Spleen (tissue), 7 donors: ENCODE measurements at regions not wholly inside any gene's neighbourhood (a gene's known extent, or its start where the extent isn't known, plus 50 kb on each side); places are given as distances from the start of the nearest gene placed in this dataset.

ENCODE experiments used
- POLR2A ChIP-seq, 3 donors: fragments of 450-650 bp; IDR thresholded peaks; one replicate each; pipeline ENCODE4 v1.5.1; 2017; ENCODE audit warnings: antibody characterized with exemption in 3 of 3, mild to moderate bottlenecking in 1 of 3
- TF ChIP-seq, protein P1 (sequence below), 11 experiments: fragments of 200-600 bp in 7 of 11; fragments of 450-650 bp in 4 of 11; sonication (generic) in 4 of 11; IDR thresholded peaks in 8 of 11; conservative IDR thresholded peaks in 3 of 11; 1 replicate in 7 of 11; 2 replicates in 4 of 11; pipeline versions ENCODE4 v1.4.0 to v1.8.0; 2016 to 2021; ENCODE audit warnings: antibody characterized with exemption in 11 of 11, inconsistent platforms in 4 of 11, mild to moderate bottlenecking in 1 of 11
- donor health status: DM: no; HTN: no; CAD: no; lungs with moderate emphysema.
- donor health status: DM: no; HTN: no; CAD: no.
- donor health status: DM: no; HTN: no; CAD: no.

DNA sequence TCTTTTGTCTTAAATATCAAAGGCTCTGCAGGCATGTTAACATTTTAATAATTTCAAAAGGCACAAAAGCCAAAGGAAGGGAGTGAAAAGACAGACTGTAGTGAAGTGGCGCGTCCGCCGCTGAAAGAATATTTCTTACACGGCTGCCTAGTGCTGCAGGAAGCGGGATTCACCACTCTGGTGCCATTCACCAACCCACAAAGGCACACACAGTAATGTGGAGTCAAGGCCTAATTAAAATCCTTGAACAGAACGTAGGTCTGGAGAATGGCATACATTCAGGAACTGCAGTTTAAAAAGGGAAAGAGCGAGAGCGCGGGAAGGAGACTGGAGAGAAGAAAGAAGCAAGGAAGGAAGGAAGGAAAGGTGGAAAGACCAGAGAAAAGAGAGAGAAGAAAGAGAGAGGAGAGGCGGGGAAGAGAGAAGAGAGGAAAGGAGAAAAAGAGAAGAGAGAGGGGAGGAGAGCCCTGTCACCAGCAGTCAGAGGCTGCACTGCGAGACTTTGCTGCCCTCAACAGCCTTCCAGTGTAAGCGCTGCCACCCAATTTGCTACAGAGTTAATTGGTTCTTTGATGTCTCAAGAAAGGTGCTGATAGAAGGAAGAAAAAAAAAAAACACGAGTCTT is 554.0 kb downstream of the MDFIC start:
- TF ChIP-seq, protein P1, sequence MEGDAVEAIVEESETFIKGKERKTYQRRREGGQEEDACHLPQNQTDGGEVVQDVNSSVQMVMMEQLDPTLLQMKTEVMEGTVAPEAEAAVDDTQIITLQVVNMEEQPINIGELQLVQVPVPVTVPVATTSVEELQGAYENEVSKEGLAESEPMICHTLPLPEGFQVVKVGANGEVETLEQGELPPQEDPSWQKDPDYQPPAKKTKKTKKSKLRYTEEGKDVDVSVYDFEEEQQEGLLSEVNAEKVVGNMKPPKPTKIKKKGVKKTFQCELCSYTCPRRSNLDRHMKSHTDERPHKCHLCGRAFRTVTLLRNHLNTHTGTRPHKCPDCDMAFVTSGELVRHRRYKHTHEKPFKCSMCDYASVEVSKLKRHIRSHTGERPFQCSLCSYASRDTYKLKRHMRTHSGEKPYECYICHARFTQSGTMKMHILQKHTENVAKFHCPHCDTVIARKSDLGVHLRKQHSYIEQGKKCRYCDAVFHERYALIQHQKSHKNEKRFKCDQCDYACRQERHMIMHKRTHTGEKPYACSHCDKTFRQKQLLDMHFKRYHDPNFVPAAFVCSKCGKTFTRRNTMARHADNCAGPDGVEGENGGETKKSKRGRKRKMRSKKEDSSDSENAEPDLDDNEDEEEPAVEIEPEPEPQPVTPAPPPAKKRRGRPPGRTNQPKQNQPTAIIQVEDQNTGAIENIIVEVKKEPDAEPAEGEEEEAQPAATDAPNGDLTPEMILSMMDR (IDR thresholded peaks at IDR 0.05 in 8 of 11, conservative IDR thresholded peaks at IDR 0.05 in 3 of 11): no peak
- TF ChIP-seq POLR2A (IDR thresholded peaks at IDR 0.05): no peak
